Stimulated activated CD8-positive, alpha-beta memory T cell treated with anti-CD3 and anti-CD28 coated beads, Interleukin-7, amount 100 ng/mL, for 48 hours (primary cell): ENCODE measurements at regions not wholly inside any gene's neighbourhood (a gene's known extent, or its start where the extent isn't known, plus 50 kb on each side); places are given as distances from the start of the nearest gene placed in this dataset.
"Not testable (repeated sequence)": the region's sequence is repeated elsewhere in the genome, so short reads cannot be mapped to it uniquely, and the experiment has no call there.

Experiments used
- DNase-seq, 2 donors: peaks; one replicate each; pipeline ENCODE4 v3.0.0-alpha.2; 2020; ENCODE audit warnings: low read depth in 1 of 2; ENCODE audit errors: extremely low read depth in 1 of 2

- DNase-seq = no peak
Observed at GRCh38 chr1:192862271-192862670, 53.4 kb downstream of the RGS2 start.

GRCh38 chr1:192866241-192866868 lies 57.5 kb downstream of the RGS2 start:
- no peak for DNase-seq

GRCh38 chr1:192867180-192867579 lies 58.3 kb downstream of the RGS2 start:
- DNase-seq = no peak

- no peak for DNase-seq
Observed at GRCh38 chr1:192869308-192869940, 60.6 kb downstream of the RGS2 start.

- no peak for DNase-seq
Observed at GRCh38 chr1:192872010-192872409, 63.2 kb downstream of the RGS2 start.

GRCh38 chr1:192873836-192874235 lies 65.0 kb downstream of the RGS2 start:
- DNase-seq = no peak

GRCh38 chr1:192876633-192877032 lies 67.8 kb downstream of the RGS2 start:
- no peak for DNase-seq

- no peak for DNase-seq
Observed at GRCh38 chr1:192877283-192877886, 68.5 kb downstream of the RGS2 start.

GRCh38 chr1:192878249-192878648 lies 69.4 kb downstream of the RGS2 start:
- no peak for DNase-seq

- no peak for DNase-seq
Observed at GRCh38 chr1:192879406-192879805, 70.6 kb downstream of the RGS2 start.

GRCh38 chr1:192880231-192880630 lies 71.4 kb downstream of the RGS2 start:
- no peak for DNase-seq

GRCh38 chr1:192884241-192884640 lies 75.4 kb downstream of the RGS2 start:
- DNase-seq = no peak

- not testable (repeated sequence) for DNase-seq
Observed at GRCh38 chr1:192885387-192885786, 76.5 kb downstream of the RGS2 start.

- no peak for DNase-seq
Observed at GRCh38 chr1:192887426-192887825, 78.6 kb downstream of the RGS2 start.

- no peak for DNase-seq
Observed at GRCh38 chr1:192888574-192888973, 79.7 kb downstream of the RGS2 start.

GRCh38 chr1:192889082-192889481 lies 80.2 kb downstream of the RGS2 start:
- no peak for DNase-seq

- no peak for DNase-seq
Observed at GRCh38 chr1:192890134-192890533, 81.3 kb downstream of the RGS2 start.

GRCh38 chr1:192892934-192893333 lies 84.1 kb downstream of the RGS2 start:
- no peak for DNase-seq

- not testable (repeated sequence) for DNase-seq
Observed at GRCh38 chr1:192895487-192895886, 86.6 kb downstream of the RGS2 start.

- no peak for DNase-seq
Observed at GRCh38 chr1:192896376-192896775, 87.5 kb downstream of the RGS2 start.

GRCh38 chr1:192901500-192901899 lies 92.7 kb downstream of the RGS2 start:
- DNase-seq = no peak

GRCh38 chr1:192903142-192903541 lies 94.3 kb downstream of the RGS2 start:
- DNase-seq = no peak
